ENCODE measurements at regions not wholly inside any gene's neighbourhood (a gene's known extent, or its start where the extent isn't known, plus 50 kb on each side); places are given as distances from the start of the nearest gene placed in this dataset.

DNA sequence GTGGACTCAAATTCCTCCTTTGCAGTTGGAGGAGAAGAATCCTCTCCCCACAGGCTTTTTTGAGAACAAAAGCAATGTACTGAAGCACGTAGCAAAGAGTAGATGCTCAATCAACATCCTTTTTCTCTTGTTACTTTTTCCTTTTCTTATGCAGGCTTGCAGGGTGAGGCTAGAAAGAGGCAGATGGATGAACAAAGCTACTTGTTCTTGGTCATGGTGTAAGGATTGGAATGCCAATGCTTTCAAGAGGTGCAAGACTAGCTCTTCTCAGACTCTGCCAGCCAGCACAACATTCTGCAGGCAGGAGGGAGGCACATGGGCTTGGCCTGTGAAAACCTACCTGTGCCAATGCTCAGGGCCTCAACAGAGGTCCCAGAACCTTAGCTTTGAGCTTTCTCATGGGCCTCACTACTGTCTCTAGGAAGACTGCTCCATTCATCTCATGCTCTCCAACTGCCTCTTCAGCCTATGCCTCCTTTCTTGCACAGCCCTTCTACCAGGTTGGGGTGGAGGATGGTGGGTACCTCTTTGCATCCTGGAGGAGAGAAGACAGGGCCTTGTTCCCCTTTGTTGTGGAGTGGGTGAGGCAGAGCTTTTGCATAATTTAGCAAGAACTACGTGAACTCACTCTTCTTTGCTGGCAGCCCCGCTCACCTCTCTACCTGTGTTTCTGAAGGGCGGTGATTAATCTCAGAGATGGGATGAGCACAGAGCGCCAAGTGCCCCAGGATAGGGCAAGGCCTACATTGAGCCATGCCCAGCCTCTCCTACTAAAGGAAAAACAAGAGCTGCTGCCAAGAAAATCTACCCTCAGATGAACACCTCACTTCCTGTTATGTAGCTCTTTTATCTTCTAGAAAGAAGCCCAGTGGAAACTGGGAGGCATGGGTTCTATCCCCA lies 1119.7 kb downstream of the VRK1 start:
- DNase-seq: no peak

DNA sequence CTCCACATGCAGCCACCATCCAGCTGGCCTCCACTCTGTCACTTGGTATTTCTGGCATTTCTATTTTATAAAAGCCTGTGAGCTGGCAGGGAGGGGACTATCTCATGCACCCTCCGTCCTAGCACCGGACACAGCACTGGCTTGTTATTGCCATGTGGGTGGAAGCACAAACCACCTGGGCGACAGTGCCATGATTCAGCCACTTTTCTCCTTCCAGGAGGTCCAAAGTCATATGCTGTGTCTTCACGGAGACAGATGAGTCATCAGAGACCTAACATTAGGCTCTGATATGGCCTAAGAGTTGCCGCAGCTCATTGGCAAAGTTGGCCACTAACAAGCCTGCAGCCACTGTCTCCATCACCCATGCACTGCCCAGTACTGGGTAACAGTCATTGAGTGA lies 1123.0 kb downstream of the VRK1 start:
- DNase-seq: no peak

DNA sequence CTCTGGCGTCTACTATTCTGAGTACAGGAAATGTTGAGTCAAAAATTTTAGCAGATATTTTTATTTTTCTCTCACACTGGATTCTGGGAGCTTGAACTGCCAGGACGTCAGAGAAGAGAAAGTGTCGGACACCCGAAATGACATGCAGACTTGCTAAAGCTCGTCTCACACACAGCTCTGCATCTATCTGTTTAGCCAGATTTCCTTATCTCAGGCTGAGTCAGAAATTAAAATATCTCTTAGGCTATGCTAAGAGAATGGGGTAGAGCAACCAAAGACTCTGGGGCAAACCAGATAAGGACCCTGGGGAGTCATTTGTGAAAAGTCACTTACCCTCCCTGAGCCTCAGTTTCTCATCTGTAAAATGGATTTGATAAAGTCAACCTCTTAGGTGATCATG lies 1124.1 kb downstream of the VRK1 start:
- DNase-seq: no peak

DNA sequence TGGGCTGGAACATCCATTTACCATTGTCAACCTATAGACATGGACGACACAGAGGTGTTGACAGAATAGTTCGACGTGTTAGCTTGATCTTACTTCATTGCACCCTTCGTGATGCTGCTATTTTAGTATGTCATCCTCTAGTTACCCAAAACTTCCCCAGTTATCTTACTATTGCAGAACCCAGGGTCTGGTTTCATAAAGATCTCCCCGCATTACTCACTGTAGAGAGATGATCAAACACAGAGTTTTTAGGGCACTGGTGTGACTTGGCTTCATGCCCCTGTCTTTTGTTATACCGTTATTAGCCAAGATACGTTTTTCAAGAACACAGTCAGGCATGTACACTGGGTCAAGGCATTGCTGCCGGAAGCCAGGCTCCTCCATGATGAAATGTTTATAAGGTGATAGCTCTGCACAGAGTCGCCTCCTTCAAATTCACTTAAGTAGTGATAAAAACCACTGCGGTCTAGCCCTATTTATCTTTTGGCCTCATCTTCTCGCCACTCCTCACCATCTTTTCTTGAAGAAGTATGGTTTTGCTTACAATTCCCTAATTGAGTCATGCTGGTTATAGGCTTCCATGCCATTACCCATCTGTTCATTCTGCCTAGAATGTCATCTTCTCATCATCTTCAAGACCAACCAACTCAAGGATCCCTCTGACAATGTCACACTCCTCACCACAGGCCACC lies 1127.9 kb downstream of the VRK1 start:
- no peak for DNase-seq

DNA sequence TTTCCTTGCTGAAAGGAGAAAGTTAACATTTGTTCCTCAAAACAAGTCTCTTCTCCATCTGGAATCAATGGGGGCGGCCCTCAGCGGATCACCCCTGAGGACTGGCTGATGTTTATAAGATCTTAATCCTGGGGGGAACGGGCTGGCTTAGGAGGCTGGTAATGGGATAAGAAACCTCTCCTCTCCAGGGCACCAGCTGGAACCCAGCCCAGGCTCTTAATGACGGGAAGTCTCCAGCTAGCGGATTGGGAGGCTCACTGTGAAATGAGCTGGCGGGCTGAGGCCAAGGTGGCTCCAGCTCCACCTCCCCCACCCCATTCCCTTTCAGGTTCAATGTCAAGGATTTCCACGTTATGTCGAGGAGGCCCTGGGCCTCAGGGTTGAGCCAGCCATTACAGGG lies 1133.0 kb downstream of the VRK1 start:
- DNase-seq: no peak

DNA sequence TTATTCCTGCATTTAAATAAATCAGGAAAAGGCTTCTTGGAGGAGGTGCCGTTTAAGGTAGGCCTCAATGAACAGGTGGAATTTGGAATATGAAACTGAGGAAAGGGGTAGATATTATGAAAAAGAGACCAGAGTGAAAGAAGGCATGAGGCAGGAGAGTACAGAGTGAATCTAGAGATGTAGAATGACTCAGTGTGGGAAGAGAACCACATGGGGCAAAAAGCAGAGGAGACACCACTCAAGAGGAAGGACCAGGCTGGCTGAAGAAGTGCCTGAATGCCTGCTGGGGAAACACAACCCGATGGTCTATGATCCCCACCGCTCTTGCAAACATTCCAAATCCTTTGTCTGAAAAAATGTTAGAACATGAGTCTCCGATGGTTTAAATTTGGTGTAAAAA lies 1134.1 kb downstream of the VRK1 start:
- no peak for DNase-seq

DNA sequence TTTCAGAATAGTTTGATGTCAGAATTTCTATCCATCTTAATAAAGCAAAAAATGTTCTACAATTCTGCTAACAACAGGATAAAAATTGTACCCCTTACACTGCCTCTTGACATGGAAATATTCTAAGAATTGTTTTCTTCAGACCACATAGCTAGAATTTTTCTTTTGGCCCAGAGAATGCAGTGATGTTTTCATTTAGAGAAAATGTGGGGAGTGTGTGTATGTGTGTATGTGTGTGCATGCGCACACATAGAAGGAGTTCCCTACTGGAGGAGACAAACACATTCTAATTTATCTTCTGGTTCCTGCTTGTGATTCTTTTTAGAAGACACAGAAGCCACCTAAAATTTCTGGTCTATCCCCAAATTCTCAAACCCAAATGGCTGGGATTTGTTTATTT lies 1145.7 kb downstream of the VRK1 start:
- DNase-seq: no peak

DNA sequence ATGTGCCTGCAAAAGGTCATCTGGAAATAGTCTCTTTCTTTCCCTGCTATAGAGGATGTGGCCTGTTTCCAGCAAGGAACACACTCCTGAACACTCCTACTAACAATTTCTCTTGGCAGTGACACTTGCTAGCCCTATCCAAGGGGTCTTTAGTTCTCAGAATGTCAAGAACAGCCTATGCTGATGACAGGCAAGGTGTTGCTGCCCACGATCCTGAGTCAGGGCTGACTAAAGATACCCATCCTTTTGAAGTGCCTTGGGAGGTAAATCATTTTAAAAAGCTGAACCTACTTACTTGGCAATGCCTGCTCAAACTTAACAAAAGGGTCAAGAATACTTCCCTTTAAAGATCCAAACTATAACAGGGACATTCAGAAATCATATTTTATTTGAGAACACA lies 1146.4 kb downstream of the VRK1 start:
- DNase-seq: peak; percentile 28

DNA sequence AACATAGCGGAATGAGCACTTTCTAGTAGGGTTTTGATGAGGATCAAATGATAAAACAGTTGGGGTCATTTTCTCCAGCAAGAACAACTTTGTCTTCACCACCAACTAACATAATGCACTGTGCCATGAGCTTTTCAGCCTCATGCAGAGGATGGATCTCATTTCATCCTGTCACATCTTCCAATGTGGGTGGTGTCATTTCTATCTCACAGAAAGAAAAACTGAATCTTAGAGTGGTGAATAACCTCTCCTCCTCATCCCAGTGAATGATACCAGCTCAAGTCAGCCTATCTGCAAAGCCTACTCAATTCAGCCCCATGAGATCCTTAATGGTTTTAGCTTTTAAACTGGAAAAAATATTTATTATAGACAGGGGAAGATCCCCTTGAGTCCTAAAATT lies 1147.2 kb downstream of the VRK1 start:
- DNase-seq: no peak

DNA sequence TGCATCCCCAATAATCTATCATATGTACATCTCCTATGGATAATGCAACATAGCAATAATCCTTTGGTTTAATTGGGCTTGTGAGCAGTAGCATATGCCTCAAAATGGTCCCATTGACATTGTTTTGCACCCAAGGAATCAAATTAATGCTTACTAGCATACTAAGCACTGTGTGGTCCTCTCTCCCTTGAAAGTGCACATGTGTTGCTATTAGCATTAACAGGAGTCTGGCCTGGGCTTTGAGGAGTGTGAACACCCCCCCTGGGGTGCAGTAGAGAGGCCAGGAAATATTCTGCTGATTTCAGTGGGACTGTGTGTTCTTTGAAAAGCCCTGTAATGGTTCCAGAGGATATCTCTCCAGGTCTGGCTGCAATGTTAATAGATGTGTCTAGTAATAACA lies 1148.4 kb downstream of the VRK1 start:
- no peak for DNase-seq

DNA sequence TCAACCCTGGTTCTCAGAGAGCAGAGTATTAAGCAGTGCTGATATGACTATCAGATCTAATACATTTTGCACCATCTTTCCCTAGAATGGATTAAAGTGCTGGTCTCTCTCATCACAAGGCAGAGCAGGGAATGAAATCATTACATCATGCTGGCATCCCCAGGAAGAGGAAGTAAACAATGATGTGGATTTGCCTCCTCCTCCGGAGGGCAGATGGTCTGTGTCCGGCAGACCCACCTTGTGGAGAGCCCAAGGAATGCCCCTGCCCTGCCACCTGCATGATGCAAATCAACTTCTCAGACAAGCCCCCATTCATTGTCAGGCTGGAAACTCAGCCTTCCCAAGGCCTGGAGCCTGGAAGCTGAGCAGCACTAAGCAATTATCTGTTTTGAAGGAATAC lies 1149.1 kb downstream of the VRK1 start:
- no peak for DNase-seq

DNA sequence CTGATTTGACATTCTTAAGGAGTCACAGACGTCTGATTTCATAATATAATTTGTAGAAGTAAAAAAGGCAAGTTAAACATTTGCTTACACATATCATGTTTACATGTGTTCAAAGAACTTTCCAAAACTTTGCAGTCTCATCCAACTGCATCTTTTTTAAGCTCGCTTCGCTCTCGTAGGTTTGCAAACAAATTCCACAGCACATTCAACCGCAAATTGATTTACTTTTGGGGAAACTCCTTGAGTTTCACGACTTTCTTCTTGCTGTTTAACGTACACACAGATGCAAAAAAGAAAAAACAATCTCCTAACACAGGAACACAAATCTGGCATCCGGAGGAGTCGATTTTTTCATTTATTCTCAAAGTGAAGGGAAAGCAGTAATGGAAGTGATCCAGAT lies 1149.5 kb downstream of the VRK1 start:
- DNase-seq: no peak

DNA sequence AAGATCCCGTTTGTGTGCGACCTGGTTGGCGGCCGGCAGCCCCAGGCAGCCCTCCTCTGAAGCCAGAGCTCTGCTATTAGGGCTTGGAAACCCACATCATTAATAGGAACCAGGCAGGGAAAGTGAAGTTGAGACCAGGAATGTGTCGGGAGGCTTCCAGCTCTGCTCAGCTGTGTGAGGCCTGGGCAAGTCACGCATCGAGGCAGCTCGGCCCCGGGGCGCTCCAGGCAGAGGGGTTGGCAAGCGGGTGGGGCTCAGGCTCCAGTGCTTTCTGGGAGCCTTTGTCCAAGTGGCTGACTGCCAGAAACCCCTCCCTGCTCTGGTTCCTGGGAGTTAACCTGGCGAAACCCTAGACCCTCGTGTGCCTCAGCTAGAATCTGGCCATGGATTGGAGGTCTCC lies 1151.7 kb downstream of the VRK1 start:
- no peak for DNase-seq

DNA sequence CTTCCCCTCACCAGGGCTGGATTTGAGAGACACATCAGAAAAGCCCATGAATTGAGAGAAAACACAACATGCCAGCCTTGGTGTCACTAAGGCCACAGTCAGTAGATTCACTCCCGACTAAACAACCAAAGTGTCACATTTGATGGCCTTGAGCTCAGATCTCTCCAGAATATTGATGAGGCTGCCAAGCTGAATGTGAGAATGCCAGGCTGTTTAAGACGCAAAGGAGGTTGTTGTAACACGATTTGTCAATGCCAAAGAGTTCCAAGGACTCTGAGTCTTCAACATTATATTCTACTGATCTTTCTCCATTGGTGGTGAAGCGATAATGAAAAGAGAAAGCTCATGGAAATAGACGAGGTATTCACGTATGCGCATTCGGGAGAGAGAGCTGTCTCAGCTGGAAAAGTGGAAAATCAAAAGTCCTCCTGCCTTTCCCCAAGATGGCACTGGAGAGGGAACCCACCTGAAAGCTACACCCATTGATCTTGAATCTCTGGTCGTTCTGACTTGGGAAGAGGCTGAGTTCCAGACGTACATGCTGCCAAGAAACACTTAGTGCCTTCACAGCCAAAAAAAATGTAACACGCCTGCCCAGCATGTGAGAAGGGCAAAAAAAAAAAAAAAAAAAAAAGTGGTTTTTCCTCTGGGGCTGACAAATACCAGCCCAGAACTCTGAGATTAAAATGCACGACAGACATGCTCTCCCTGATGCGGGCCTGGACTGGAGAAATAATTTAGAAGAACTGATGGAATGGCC lies 1159.6 kb downstream of the VRK1 start:
- no peak for DNase-seq

DNA sequence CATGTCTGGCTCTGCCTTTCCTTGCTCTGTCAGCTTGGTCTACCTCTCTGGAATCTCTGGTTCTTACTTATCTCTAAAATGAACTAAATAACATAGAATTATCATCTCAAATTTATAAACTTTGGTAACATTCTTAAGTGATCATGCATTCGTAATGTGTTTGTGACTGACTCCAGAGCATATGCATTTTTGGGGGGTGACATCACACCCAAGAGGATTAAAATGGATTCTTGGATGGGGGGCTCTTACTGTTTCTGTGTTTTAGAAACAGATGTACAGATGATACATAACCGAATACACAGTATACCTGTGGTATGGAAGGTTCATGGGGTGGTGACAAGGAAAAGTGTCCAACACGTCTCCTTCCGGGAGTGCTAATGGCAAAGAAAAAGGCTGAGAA lies 1162.1 kb downstream of the VRK1 start:
- no peak for DNase-seq

DNA sequence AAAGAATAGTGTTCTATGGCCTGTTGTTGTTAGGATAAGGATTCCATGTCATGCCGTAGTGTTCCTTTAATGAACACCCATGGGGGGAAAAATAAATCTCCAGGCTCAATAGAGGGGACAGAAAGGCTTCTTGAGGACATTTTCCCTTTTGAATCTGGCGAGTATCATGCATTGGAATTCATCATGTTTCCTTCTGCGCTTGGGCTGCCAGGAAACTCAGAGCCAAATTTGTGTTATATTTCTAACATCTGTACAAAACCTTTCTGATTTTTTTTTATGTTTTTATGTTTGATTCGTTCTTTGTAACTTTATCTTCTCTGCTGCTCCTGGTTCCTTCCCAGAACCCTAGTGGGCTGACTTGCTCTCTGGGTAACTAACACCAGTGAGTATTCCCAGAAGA lies 1163.3 kb downstream of the VRK1 start:
- no peak for DNase-seq

DNA sequence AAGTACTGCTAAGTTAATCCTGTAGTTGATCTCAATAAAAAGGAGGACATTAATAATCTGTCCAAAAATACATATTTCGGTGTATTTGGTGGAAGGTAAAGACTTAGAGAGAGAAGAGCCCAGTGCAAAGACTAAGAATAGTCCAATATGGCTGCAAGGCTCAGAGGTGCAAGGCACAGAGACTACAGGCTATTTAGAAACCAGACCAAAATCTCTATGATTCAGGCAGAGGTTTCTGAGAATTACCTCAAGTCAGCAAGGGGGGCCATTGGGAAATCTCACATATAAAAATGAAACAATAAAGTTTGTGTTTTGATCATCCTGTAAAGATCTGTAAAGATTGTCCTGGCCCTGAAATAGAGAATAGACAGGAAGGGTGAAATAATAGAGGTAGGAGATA lies 1173.0 kb downstream of the VRK1 start:
- no peak for DNase-seq

DNA sequence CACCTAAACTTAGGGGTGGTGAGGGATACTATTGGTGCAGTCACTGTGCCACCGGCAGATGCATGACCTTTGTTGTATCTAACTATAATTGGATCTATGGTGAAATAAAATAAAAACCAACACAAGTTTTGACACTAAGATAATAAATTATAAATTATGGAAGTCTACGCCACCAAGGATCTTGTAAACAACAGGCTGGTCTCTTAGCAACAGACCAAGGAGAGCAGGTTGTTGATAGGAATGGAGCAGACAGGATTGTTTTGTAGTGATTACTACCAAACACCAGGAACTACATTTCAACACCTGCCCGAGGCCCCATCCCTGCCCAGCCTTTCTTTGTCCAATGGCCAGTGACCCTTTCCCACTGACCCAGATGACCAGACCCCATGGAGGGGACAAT lies 1178.0 kb downstream of the VRK1 start:
- DNase-seq: no peak

DNA sequence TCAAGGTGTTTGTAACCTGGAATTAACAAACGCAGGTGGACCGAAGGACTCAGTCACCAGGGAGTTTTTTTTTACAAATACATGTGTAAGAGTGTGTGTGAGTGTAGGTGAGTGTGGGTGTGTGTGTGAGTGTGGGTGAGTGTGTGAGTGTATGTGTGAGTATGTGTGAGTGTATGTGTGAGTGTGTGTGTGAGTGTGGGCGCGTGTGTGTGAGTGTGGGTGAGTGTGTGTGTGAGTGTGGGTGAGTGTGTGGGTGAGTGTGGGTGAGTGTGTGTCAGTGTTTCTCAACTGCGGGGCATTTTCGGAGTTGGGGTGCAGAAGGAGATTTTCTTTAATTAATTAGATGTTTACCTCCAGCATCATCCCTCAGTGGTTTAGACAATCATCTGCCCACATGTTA lies 1178.8 kb downstream of the VRK1 start:
- peak; percentile 23 for DNase-seq

DNA sequence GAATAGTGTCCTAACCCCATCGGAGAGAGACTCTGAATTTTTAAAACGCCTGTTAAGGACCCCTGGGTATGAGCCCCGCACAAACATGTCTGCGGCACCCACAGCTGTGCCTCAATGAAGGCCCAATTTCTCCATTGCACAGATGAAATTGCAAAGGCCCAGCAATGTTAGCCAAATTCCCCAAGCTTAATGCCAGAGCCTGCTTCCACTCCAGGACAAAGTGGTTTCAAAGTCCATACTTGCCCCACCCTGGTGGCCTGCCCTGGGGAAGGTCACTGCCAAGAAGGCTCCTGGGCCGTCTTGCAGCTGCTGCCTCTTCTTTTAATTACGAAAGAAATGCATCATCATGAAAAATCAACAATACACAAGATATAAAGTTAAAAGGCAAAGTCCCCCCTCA lies 1179.7 kb downstream of the VRK1 start:
- DNase-seq: peak; percentile 25

DNA sequence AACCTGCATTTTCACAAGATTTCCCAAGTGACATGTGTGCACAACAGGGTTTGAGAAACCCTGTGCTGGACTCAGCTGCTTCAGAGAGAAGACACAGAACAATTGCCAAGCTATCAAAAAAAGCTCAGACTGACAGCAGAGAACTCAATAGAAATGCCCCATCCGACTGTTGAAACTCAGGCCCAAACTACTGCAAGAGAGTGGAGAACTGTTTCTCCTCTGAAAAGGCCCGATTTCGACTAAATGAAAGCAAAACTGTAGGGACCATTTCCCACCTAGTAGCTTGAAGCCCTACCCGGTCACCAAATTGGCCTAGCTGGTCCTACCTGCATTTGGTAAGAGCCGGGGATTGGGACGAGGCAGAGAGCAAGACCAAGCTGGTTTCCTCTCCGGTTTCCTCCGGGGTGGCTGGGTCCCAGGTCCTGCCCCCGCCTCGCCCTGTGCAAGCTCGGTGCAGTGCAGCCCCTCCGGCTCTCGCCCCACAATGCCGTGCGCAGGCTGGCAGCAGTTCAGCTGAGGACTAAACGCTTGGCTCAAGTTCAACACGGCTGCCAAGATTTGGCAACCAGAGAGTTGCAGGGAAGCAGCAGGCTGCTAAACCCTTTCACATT lies 1180.6 kb downstream of the VRK1 start:
- peak; percentile 80 for DNase-seq

DNA sequence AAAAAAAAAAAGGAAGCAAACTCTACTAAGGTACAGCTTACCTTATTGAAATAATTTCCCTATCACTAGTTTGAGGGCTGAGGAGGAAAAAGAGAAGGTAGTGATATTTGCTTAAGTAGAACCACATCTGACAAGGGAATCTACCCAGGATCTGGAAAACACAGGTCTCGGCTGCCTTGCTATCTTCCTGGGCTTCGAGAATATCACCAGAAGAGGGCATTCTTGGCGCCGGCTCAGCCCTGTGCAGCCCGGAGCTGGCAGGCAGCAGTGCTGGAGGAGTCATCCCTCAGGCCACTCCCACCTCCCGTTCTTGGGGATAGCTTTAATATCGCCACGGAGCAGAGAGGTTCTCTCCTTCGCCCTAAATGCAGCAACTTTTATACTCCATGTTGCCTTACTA lies 1181.2 kb downstream of the VRK1 start:
- DNase-seq: peak; percentile 82

DNA sequence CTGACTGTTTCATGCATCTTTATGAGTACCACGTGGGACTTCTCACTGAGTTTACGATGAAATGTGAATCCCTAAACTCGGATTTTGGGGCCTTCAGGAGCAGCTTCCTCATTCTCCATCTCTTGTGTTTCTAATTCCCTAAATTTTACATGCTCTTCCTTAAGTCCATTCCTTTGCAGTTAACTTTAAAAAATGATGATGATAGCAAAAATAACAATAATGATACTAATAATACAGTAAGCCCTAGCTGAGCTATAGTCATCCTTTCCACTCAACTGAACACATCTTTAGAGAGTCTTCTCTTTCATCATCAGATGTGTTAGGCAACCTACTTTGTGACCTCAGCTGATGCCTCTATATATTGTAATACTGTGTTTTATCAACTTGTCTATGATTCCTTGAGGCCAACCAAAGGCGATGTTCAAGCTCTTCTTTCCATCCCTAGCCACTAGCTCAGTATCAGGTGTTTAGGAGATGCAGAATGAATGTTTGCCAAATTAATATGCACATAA lies 1196.4 kb downstream of the VRK1 start:
- no peak for DNase-seq
